Stimulated activated CD8-positive, alpha-beta memory T cell treated with anti-CD3 and anti-CD28 coated beads, Interleukin-2, amount 100 ng/mL, for 48 hours (primary cell): ENCODE measurements at regions not wholly inside any gene's neighbourhood (a gene's known extent, or its start where the extent isn't known, plus 50 kb on each side); places are given as distances from the start of the nearest gene placed in this dataset.
"Not testable (repeated sequence)": the region's sequence is repeated elsewhere in the genome, so short reads cannot be mapped to it uniquely, and the experiment has no call there.

Experiments used
- DNase-seq, 2 donors: peaks; one replicate each; pipeline ENCODE4 v3.0.0-alpha.2; 2020; ENCODE audit warnings: low read depth in 2 of 2

- DNase-seq = no peak
These were observed 245.8 kb upstream of the SGCG start for GRCh38 chr13:22934744-22935523.

- DNase-seq = no peak
These were observed 244.6 kb upstream of the SGCG start for GRCh38 chr13:22936228-22936627.

GRCh38 chr13:22937241-22937640 lies 243.5 kb upstream of the SGCG start:
- DNase-seq = no peak

GRCh38 chr13:22937953-22938352 lies 242.8 kb upstream of the SGCG start:
- no peak for DNase-seq

GRCh38 chr13:22938576-22938975 lies 242.2 kb upstream of the SGCG start:
- DNase-seq = no peak

- DNase-seq = no peak
These were observed 241.6 kb upstream of the SGCG start for GRCh38 chr13:22939157-22939556.

GRCh38 chr13:22940090-22940710 lies 240.6 kb upstream of the SGCG start:
- DNase-seq = no peak

GRCh38 chr13:22940736-22941135 lies 240.0 kb upstream of the SGCG start:
- no peak for DNase-seq

- not testable (repeated sequence) for DNase-seq
These were observed 239.3 kb upstream of the SGCG start for GRCh38 chr13:22941495-22941894.

- not testable (repeated sequence) for DNase-seq
These were observed 237.9 kb upstream of the SGCG start for GRCh38 chr13:22942831-22943230.

- no peak for DNase-seq
These were observed 236.4 kb upstream of the SGCG start for GRCh38 chr13:22944378-22944777.

- no peak for DNase-seq
These were observed 235.2 kb upstream of the SGCG start for GRCh38 chr13:22945321-22946226.

GRCh38 chr13:22948421-22948820 lies 232.4 kb upstream of the SGCG start:
- no peak for DNase-seq

- not testable (repeated sequence) for DNase-seq
These were observed 228.8 kb upstream of the SGCG start for GRCh38 chr13:22952018-22952417.

- not testable (repeated sequence) for DNase-seq
These were observed 225.6 kb upstream of the SGCG start for GRCh38 chr13:22955147-22955546.

GRCh38 chr13:22956456-22957115 lies 224.2 kb upstream of the SGCG start:
- not testable (repeated sequence) for DNase-seq

- DNase-seq = not testable (repeated sequence)
These were observed 220.9 kb upstream of the SGCG start for GRCh38 chr13:22959859-22960258.

- DNase-seq = no peak
These were observed 220.0 kb upstream of the SGCG start for GRCh38 chr13:22960827-22961226.

GRCh38 chr13:22961342-22961741 lies 219.4 kb upstream of the SGCG start:
- not testable (repeated sequence) for DNase-seq

- DNase-seq = no peak
These were observed 218.8 kb upstream of the SGCG start for GRCh38 chr13:22961835-22962537.
